ENCODE measurements at regions not wholly inside any gene's neighbourhood (a gene's known extent, or its start where the extent isn't known, plus 50 kb on each side); places are given as distances from the start of the nearest gene placed in this dataset.

GRCh38 chr2:147792966-147793617, 51.7 kb upstream of the ACVR2A start:
- DNase-seq (ENCODE audit: low spot score): no peak
- Mint-ChIP-seq H3K27me3 (ENCODE audit: low read depth) (no peaks in the 10 kb centered on the region), H3K4me3 (ENCODE audit: low read depth) (no peak overlapping the region), H3K4me1 (ENCODE audit: low read depth) (peaks cover 3% of the 10 kb centered on the region), H3K9me3 (no peaks in the 10 kb centered on the region), H3K27ac (no peak overlapping the region), H3K36me3 (ENCODE audit: low read depth) (no peaks in the 10 kb centered on the region)
- intact Hi-C loops (cut with micrococcal nuclease): no loop called here

- Mint-ChIP-seq H3K4me3 (ENCODE audit: low read depth) (no peak overlapping the region), H3K27me3 (ENCODE audit: low read depth) (no peaks in the 10 kb centered on the region), H3K9me3 (no peaks in the 10 kb centered on the region), H3K36me3 (ENCODE audit: low read depth) (no peaks in the 10 kb centered on the region), H3K4me1 (ENCODE audit: low read depth) (no peaks in the 10 kb centered on the region), H3K27ac (no peak overlapping the region)
- no peak for DNase-seq (ENCODE audit: low spot score)
- intact Hi-C loops (cut with micrococcal nuclease): no loop called here
Observed at GRCh38 chr2:147790580-147790979, 54.2 kb upstream of the ACVR2A start.

GRCh38 chr2:147789720-147790119, 55.1 kb upstream of the ACVR2A start:
- DNase-seq (ENCODE audit: low spot score): no peak
- intact Hi-C loops (cut with micrococcal nuclease): no loop called here
- Mint-ChIP-seq H3K36me3 (ENCODE audit: low read depth) (no peaks in the 10 kb centered on the region), H3K4me3 (ENCODE audit: low read depth) (no peak overlapping the region), H3K4me1 (ENCODE audit: low read depth) (no peaks in the 10 kb centered on the region), H3K27ac (no peak overlapping the region), H3K27me3 (ENCODE audit: low read depth) (no peaks in the 10 kb centered on the region), H3K9me3 (no peaks in the 10 kb centered on the region)

GRCh38 chr2:147789287-147789686, 55.5 kb upstream of the ACVR2A start:
- no peak for DNase-seq (ENCODE audit: low spot score)
- H3K27ac Mint-ChIP-seq: no peak overlapping the region
- H3K9me3 Mint-ChIP-seq: no peaks in the 10 kb centered on the region
- intact Hi-C loops (cut with micrococcal nuclease): no loop called here
- no peaks in the 10 kb centered on the region for H3K4me1 Mint-ChIP-seq (ENCODE audit: low read depth)
- no peak overlapping the region for H3K4me3 Mint-ChIP-seq (ENCODE audit: low read depth)
- H3K36me3 Mint-ChIP-seq (ENCODE audit: low read depth): no peaks in the 10 kb centered on the region
- H3K27me3 Mint-ChIP-seq (ENCODE audit: low read depth): no peaks in the 10 kb centered on the region

- H3K4me1 Mint-ChIP-seq (ENCODE audit: low read depth): no peaks in the 10 kb centered on the region
- H3K9me3 Mint-ChIP-seq: no peaks in the 10 kb centered on the region
- no peaks in the 10 kb centered on the region for H3K36me3 Mint-ChIP-seq (ENCODE audit: low read depth)
- H3K27ac Mint-ChIP-seq: no peak overlapping the region
- H3K4me3 Mint-ChIP-seq (ENCODE audit: low read depth): no peak overlapping the region
- peaks cover 2% of the 10 kb centered on the region for H3K27me3 Mint-ChIP-seq (ENCODE audit: low read depth)
- intact Hi-C loops (cut with micrococcal nuclease): no loop called here
- no peak for DNase-seq (ENCODE audit: low spot score)
Observed at GRCh38 chr2:147782141-147782930, 62.5 kb upstream of the ACVR2A start.

GRCh38 chr2:147779440-147779839, 65.4 kb upstream of the ACVR2A start:
- Mint-ChIP-seq H3K9me3 (no peaks in the 10 kb centered on the region), H3K27me3 (ENCODE audit: low read depth) (peaks cover 2% of the 10 kb centered on the region), H3K4me3 (ENCODE audit: low read depth) (no peak overlapping the region), H3K27ac (no peak overlapping the region), H3K36me3 (ENCODE audit: low read depth) (no peaks in the 10 kb centered on the region), H3K4me1 (ENCODE audit: low read depth) (no peaks in the 10 kb centered on the region)
- intact Hi-C loops (cut with micrococcal nuclease): no loop called here
- no peak for DNase-seq (ENCODE audit: low spot score)

GRCh38 chr2:147777394-147777793, 67.4 kb upstream of the ACVR2A start:
- Mint-ChIP-seq H3K36me3 (ENCODE audit: low read depth) (no peaks in the 10 kb centered on the region), H3K9me3 (no peaks in the 10 kb centered on the region), H3K4me3 (ENCODE audit: low read depth) (no peak overlapping the region), H3K27me3 (ENCODE audit: low read depth) (peaks cover 2% of the 10 kb centered on the region), H3K27ac (no peak overlapping the region), H3K4me1 (ENCODE audit: low read depth) (no peaks in the 10 kb centered on the region)
- intact Hi-C loops (cut with micrococcal nuclease): no loop called here
- no peak for DNase-seq (ENCODE audit: low spot score)

GRCh38 chr2:147774805-147775204, 70.0 kb upstream of the ACVR2A start:
- DNase-seq (ENCODE audit: low spot score): no peak
- intact Hi-C loops (cut with micrococcal nuclease): no loop called here
- Mint-ChIP-seq H3K9me3 (no peaks in the 10 kb centered on the region), H3K27ac (no peak overlapping the region), H3K27me3 (ENCODE audit: low read depth) (peaks cover 2% of the 10 kb centered on the region), H3K36me3 (ENCODE audit: low read depth) (no peaks in the 10 kb centered on the region), H3K4me3 (ENCODE audit: low read depth) (no peak overlapping the region), H3K4me1 (ENCODE audit: low read depth) (no peaks in the 10 kb centered on the region)

GRCh38 chr2:147773479-147773878, 71.3 kb upstream of the ACVR2A start:
- no peak overlapping the region for H3K27ac Mint-ChIP-seq
- intact Hi-C loops (cut with micrococcal nuclease): no loop called here
- no peaks in the 10 kb centered on the region for H3K27me3 Mint-ChIP-seq (ENCODE audit: low read depth)
- H3K4me3 Mint-ChIP-seq (ENCODE audit: low read depth): no peak overlapping the region
- no peaks in the 10 kb centered on the region for H3K36me3 Mint-ChIP-seq (ENCODE audit: low read depth)
- no peaks in the 10 kb centered on the region for H3K4me1 Mint-ChIP-seq (ENCODE audit: low read depth)
- H3K9me3 Mint-ChIP-seq: no peaks in the 10 kb centered on the region
- no peak for DNase-seq (ENCODE audit: low spot score)

- DNase-seq (ENCODE audit: low spot score): no peak
- no peak overlapping the region for H3K27ac Mint-ChIP-seq
- H3K4me3 Mint-ChIP-seq (ENCODE audit: low read depth): no peak overlapping the region
- H3K4me1 Mint-ChIP-seq (ENCODE audit: low read depth): no peaks in the 10 kb centered on the region
- no peaks in the 10 kb centered on the region for H3K9me3 Mint-ChIP-seq
- intact Hi-C loops (cut with micrococcal nuclease): no loop called here
- H3K36me3 Mint-ChIP-seq (ENCODE audit: low read depth): no peaks in the 10 kb centered on the region
- H3K27me3 Mint-ChIP-seq (ENCODE audit: low read depth): no peaks in the 10 kb centered on the region
Observed at GRCh38 chr2:147772781-147773180, 72.0 kb upstream of the ACVR2A start.

GRCh38 chr2:147763861-147764260, 81.0 kb upstream of the ACVR2A start:
- no peak for DNase-seq (ENCODE audit: low spot score)
- no peak overlapping the region for H3K27ac Mint-ChIP-seq
- no peaks in the 10 kb centered on the region for H3K4me1 Mint-ChIP-seq (ENCODE audit: low read depth)
- no peaks in the 10 kb centered on the region for H3K36me3 Mint-ChIP-seq (ENCODE audit: low read depth)
- H3K4me3 Mint-ChIP-seq (ENCODE audit: low read depth): no peak overlapping the region
- no peaks in the 10 kb centered on the region for H3K27me3 Mint-ChIP-seq (ENCODE audit: low read depth)
- intact Hi-C loops (cut with micrococcal nuclease): no loop called here
- no peaks in the 10 kb centered on the region for H3K9me3 Mint-ChIP-seq

GRCh38 chr2:147760984-147761383, 83.8 kb upstream of the ACVR2A start:
- Mint-ChIP-seq H3K4me1 (ENCODE audit: low read depth) (no peaks in the 10 kb centered on the region), H3K36me3 (ENCODE audit: low read depth) (no peaks in the 10 kb centered on the region), H3K4me3 (ENCODE audit: low read depth) (no peak overlapping the region), H3K9me3 (no peaks in the 10 kb centered on the region), H3K27ac (no peak overlapping the region), H3K27me3 (ENCODE audit: low read depth) (no peaks in the 10 kb centered on the region)
- no peak for DNase-seq (ENCODE audit: low spot score)
- intact Hi-C loops (cut with micrococcal nuclease): no loop called here

- intact Hi-C loops (cut with micrococcal nuclease): no loop called here
- Mint-ChIP-seq H3K9me3 (no peaks in the 10 kb centered on the region), H3K4me1 (ENCODE audit: low read depth) (no peaks in the 10 kb centered on the region), H3K4me3 (ENCODE audit: low read depth) (no peak overlapping the region), H3K36me3 (ENCODE audit: low read depth) (no peaks in the 10 kb centered on the region), H3K27ac (no peak overlapping the region), H3K27me3 (ENCODE audit: low read depth) (peaks cover under 1% of the 10 kb centered on the region)
- DNase-seq (ENCODE audit: low spot score): no peak
Observed at GRCh38 chr2:147759536-147759935, 85.3 kb upstream of the ACVR2A start.
